GM18505 (cell line): ENCODE measurements at regions not wholly inside any gene's neighbourhood (a gene's known extent, or its start where the extent isn't known, plus 50 kb on each side); places are given as distances from the start of the nearest gene placed in this dataset.

ENCODE experiments used
- ATAC-seq: cut with Tn5 transposase; IDR thresholded peaks from one replicate; pipeline ENCODE4 v1.9.1; 2021; ENCODE audit not compliant: unreplicated experiment
- POLR2A ChIP-seq: IDR thresholded peaks from 4 replicates; pipeline ENCODE4 v1.6.1; 2011; ENCODE audit warnings: borderline replicate concordance; ENCODE audit not compliant: insufficient read depth, insufficient read length; ENCODE audit errors: extremely low read depth

DNA sequence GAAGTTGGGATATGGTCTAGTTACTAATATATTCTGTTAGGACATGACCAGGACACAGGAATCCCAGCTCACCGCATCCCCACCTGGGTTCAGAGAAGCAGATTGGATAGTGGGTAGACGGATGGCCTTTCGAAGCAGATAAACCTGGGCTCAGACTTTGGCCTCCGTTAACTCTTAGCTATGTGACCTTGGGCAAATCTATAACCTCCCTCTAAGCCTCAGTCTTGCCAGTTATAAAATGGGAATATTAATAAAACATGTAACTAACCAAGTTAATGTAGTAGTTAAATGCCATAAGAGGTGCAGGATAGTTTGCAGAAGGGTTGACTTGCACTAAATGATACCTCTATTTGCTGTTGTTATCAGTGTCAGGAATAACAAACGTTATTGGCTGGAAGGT lies 127.6 kb upstream of the JCAD start:
- TF ChIP-seq POLR2A: no peak
- no peak for ATAC-seq

DNA sequence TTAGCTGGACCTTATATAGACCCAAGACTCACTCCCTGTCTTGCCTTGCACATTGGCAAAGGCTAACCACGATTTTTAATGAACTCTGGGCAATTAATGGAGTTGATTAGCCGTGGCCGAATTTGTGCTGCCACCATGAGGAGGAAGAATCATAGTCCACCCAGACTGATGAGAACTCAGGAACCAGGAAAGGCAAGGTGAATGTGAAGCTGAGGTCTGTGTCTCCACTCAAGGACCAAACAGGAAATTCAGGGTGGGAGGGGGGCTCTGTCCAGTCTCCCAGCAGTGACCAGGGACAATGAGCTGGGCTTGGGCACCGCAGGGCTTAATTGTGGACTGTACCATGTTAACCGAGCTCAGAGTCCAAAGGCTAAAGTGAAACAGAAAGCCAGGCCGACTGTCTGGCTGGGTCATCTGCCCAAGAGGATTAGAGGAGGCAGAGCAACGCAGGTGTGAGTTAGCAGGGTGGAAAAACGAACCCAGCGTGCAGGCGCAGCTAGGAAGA lies 127.0 kb upstream of the JCAD start:
- TF ChIP-seq POLR2A: no peak
- no peak for ATAC-seq

- no peak for TF ChIP-seq POLR2A
- ATAC-seq: no peak
These were observed 126.5 kb upstream of the JCAD start for GRCh38 chr10:30185916-30186315.

- no peak for ATAC-seq
- TF ChIP-seq POLR2A: no peak
These were observed 126.0 kb upstream of the JCAD start for GRCh38 chr10:30185341-30185740.

- ATAC-seq: no peak
- TF ChIP-seq POLR2A: no peak
These were observed 125.1 kb upstream of the JCAD start for GRCh38 chr10:30184397-30185033.

DNA sequence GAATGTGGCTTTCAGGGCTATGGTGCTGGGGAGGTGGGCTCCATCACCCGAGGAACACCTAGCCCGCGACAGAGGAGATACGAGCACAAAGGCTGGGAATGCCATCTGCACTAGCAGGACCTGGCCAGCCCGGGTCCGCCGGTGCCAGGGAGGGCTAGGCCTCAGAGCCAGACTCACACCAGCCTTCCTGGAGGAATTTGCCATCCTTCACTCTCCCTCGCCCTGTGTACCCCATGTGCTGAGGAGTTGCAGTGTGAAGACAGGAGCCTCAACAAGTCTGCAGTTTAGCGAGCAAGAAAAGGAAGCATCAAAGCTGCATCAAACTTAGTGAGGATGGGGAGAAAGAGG lies 123.6 kb upstream of the JCAD start:
- ATAC-seq: no peak
- TF ChIP-seq POLR2A: no peak

DNA sequence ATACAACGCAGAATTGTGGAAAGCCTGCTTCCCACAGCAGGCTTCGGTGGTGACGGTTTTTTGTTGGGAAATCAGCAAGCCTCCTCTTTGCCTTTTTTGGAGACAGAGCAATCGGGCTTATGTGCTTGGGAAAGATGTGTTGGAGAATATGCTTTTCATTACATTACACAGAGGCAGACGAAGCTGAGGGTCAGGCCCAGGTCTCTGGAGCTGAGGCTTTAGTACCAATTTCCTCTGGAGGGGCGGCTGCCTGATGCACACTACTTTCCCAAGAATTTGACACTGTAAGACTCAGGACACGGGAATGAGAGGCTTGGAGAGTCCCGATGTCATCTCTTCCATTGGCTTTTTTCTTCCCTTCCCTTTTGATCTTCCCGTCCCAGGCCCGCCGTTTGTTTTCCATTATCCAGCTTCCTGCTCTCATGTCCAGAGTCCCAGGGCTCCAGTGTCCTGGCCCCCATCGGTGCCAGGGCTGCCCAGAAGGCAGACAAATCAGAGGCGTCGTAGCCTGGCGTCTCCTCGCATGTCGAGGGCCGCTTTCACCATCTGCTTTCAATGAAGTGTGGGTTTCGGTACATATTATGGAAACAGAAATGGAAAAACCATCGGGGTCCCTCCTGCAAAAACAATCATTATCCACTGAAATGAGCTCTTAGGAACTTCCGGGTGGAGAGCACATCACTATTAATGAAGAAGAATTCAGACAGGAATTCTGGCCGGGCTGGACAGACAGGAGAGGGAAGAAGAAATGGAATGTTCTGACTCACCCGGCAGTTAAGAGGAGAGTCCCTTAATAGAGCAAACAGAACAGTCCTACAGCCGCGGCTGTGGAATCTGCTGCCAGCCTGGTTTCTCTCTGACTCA lies 123.0 kb upstream of the JCAD start:
- ATAC-seq: no peak
- TF ChIP-seq POLR2A: no peak

DNA sequence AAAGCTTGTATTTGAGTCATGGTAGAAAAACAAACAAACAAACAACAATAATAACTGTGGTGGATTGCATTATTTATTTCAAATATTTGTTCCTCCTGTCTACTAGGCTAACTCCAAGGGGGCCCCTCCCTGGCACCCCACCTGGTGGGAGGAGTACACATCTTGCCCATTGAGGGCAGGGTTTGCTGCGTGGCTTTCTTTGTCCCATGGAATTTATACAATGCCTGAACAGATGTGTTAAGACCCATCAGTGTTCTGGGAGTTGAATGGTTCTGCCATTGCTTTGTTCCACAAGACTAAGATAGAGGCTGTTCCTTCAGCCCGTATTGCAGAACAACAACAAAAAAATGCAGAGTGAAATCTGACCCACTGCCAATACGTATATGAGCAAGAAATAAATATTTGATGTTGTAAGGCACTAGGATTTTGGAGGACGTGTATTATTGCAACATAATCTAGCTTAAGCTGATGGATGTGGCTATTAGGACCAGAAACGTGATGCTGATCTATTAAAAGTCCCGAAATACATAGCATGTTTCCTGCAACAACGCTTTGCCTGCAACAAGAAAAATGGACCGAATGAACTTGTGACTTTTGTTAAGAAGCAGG lies 119.1 kb upstream of the JCAD start:
- TF ChIP-seq POLR2A: no peak
- no peak for ATAC-seq

GRCh38 chr10:30176776-30177533 lies 117.6 kb upstream of the JCAD start:
- no peak for ATAC-seq
- no peak for TF ChIP-seq POLR2A

GRCh38 chr10:30176182-30176581 lies 116.8 kb upstream of the JCAD start:
- TF ChIP-seq POLR2A: no peak
- ATAC-seq: no peak

DNA sequence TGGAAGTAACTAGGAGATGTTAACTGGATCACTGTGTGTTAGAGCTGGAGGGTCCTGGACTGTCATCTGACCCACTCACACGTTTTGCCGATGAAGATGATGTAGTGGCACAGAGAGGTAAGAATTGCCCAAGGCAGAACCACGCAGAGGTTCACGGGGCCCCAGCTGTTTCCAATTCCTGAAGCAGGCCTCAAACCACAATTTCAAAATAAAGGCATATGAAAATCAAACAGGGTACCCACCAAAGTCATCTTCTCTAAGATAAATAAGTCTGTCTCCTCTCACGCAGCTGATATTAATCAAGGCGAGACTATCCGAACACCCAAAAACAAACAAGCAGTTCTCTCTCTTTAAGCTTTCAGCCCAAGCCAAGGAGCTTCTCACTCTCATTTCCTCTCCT lies 113.3 kb upstream of the JCAD start:
- TF ChIP-seq POLR2A: no peak
- ATAC-seq: no peak

GRCh38 chr10:30172091-30172490 lies 112.7 kb upstream of the JCAD start:
- ATAC-seq: no peak
- TF ChIP-seq POLR2A: no peak

DNA sequence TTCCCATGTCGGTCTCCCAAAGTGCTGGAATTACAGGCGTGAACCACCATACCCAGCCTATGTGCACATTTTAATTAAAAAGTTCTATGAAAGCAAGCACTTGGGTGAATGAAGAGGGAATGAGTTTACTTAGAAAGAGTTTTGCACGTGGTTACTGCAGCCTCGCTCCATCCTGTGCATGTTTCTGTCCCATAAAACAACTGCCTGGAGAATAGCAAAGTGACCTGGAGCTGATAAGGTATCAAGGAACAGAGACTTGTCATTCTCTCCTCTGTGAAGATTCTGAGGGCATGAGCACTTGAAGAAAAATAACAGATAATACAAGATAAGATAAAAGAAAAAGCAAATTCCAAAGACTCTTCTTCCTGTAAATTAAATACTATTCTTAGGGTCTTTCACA lies 112.2 kb upstream of the JCAD start:
- no peak for ATAC-seq
- no peak for TF ChIP-seq POLR2A
